ENCODE measurements at regions not wholly inside any gene's neighbourhood (a gene's known extent, or its start where the extent isn't known, plus 50 kb on each side); places are given as distances from the start of the nearest gene placed in this dataset.
A peak's percentile ranks its signal among the peaks of the same experiment; 100 is the strongest.
"Not testable (repeated sequence)": the region's sequence is repeated elsewhere in the genome, so short reads cannot be mapped to it uniquely, and the experiment has no call there.

DNA sequence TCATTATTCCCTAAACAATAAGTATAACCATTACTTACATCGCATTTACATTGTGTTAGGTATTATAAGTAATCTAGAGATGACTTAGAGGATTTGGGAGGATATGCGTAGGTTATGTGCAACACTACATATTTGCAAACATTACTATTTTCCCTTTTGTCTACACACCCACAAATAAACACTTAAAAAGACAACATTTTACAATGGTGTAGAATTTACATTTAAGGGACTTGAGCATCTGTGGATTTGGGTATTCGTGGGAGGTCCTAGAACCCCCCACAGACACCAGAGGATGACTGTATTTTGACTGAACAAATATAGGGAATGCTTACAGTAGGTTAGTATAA, 220.2 kb upstream of the MYO3A start:
- no peak for DNase-seq (ENCODE audit: low spot score)

DNA sequence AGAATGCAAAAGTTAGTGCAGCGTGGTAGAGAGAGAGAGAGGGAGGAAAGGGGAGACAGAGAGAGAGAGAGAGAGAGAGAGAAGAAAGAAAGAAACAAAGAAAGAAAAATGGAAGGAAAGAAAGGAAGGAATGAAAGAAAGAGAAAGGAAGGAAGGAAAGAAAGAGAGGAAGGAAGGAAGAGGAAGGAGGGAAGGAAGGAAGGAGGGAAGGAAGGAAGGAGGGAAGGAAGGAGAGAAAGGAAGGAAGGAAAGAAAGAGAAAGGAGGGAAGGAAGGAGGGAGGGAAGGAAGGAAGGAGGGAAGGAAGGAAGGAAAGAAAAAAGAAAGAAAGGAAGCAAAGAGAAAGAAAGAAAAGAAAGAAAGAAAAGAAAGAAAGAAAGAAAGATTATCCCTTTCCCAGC, 209.8 kb upstream of the MYO3A start:
- DNase-seq (ENCODE audit: low spot score): no peak

DNA sequence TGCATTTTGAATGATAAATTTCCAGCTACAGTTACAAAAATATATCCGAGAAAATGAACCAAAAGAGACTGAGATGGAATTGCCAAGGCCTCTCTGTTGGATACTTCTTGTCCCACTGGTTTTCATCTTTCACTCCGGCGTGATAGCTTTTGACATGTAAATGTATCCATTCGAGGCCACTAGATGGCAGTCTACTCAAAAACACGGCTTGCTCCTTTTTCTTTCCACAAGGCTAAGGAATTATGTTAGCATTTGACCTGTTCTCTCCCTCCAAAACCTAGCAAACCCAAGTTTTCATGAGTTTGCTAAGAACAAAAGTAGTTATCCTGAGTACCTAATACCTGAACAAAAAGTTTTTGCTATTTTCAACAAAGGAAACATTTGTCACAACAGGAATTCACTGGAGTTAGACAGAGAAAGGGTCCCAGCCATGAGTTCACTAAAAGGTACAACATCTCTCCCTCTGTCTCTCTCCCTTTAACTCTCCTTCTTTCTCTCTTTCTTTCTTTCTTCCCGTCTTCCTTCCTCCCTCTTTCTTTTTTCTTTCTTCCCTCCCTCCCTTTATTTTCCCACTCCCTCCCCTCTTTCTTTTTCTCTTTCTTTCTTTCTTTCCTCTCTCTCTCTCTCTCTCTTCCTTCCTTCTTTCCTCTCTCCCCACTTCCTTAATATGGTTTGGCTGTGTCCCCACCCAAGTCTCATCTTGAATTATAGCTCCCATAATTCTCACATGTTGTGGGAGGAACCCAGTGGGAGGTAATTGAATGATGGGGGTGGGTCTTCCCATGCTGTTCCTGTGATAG, 207.9 kb upstream of the MYO3A start:
- peak; percentile 70 for DNase-seq (ENCODE audit: low spot score)

DNA sequence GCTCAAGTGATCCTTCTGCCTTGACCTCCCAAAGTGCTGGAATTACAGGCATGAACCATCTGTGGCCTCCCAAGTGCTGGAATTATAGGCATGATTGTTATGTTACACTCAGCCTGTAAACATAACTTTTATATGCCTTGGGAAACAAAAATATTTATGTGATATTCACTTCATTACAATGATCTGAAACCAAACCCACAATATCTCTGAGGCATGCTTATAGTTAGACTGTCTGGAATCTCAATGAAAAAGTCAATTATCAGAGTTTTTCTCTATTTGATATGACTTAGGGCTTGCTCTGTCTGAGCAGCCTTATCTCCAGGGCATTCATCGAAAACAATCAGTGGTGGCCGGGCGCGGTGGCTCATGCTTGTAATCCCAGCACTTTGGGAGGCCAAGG, 195.3 kb upstream of the MYO3A start:
- DNase-seq (ENCODE audit: low spot score): no peak

DNA sequence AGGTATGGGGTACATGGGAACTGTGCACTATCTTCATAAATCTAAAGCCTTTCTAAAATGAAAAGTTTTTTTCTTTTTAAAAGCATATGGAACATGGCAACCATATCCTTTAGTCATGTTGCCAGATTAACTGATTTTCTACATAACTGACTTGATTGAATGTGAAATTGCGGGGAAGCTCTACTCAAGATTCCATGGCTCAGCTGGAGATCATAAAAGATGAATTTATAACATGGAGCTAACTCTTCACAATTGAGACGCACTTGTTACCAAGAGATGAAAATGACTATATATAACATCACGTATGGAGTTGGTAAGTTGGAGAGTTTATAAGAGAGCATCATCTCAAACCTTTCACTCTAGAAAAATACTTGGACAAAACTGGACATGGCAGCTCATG, 190.2 kb upstream of the MYO3A start:
- no peak for DNase-seq (ENCODE audit: low spot score)

DNA sequence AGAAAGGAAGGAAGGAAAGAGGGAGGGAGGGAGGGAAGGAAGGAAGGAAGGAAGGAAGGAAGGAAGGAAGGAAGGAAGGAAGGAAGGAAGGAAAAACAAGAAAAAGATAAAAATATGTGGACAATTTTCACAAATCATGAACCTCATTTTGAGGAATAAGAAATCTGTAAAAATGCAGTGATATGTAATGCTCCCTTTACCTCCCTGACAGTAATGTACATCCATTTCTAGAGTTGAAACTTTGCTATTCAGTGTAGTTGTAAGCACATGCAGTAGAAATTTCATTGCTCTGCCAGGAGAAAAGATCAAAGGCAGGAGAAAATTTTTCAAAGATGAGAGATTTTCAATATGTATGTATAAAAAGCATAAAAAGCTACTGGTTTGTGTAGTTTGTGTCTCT, 189.5 kb upstream of the MYO3A start:
- no peak for DNase-seq (ENCODE audit: low spot score)

DNA sequence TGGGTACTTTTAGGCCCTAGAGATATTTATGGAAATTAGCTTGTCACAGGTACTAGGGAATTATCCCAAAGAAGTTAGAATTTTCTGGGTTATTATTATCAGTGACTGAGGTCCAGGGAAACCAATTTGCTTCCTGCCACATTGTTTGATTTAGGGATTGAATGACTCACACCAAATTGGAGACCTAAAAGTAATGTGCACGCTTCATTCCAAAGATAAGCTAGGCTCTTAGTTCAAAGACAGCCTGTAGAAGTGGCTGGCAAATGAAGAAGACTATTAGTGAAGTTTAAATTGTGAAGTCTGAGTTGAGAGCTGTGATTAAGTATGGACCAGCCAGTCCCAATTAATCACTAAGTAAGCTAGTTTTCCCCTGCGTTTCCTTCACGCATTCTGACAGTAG, 188.1 kb upstream of the MYO3A start:
- DNase-seq (ENCODE audit: low spot score): no peak

DNA sequence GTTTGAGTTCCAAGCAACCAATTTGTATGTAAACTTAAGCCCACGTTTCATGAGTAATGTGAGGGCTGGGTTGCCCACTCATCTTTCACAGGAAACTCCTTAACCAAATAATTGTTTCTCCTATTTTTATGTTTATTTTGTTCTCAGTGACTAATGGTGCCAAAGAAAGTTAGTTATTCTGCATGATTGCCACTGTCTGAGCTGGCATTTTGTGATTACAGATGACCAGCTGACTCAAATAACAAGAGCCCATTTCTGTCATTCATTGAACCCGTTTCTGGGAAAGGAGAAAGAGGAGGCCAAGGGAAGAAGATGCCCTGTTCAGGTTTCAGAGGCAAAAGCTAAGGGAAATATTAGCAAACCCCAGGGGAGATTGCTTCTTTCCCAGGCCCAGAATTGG, 186.9 kb upstream of the MYO3A start:
- peak; percentile 90 for DNase-seq (ENCODE audit: low spot score)

DNA sequence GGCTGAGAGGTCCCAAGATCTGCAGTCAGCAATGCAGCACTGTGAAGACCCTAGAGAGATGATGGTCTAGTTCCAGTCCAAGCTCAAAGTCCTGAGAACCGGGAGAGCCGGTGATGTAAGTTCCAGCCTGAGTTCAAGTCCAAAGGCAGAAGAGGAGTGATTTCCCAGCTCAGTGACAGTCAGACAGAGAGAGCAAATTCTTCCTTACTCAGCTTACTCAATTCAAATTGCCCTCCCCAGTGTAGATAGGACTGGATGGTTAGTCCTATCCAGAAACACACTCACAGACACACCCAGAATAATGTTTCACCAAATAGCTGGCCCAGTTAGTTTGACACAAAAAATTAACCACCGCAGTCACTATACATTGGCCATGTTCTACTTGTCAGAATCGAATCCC, 185.5 kb upstream of the MYO3A start:
- DNase-seq (ENCODE audit: low spot score): peak; percentile 20

DNA sequence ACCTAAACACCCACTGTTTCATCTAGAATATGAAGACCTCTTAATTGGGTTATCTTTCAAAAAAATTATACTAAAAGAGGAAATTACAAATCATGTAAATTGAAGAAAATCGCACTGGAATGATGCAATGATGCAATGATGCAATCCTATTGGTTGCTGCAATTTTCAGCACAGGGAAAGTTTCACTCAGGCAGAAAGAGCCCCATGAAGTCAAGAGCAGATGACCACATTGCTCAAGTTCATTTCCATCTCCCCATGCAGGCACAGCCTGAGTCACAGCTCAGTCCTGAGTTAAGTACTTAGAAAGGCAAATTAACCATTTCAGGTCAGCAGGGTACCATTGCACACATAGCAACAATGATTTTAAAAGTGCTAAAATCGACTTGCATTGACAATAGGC, 180.3 kb upstream of the MYO3A start:
- peak; percentile 87 for DNase-seq (ENCODE audit: low spot score)

DNA sequence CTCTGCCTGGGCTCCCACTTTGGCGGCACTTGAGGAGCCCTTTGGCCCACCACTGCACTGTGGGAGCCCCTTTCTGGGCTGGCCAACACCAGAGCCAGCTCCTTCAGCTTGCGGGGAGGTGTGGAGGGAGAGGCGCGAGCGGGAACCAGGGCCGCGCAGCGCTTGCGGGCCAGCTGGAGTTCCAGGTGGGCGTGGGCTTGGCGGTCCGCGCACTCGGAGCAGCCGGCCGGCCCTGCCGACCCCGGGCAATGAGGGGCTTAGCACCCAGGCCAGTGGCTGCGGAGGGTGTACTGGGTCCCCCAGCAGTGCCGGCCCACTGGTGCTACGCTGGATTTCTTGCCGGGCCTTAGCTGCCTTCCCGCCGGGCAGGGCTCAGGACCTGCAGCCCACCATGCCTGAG, 178.2 kb upstream of the MYO3A start:
- DNase-seq (ENCODE audit: low spot score): not testable (repeated sequence)

DNA sequence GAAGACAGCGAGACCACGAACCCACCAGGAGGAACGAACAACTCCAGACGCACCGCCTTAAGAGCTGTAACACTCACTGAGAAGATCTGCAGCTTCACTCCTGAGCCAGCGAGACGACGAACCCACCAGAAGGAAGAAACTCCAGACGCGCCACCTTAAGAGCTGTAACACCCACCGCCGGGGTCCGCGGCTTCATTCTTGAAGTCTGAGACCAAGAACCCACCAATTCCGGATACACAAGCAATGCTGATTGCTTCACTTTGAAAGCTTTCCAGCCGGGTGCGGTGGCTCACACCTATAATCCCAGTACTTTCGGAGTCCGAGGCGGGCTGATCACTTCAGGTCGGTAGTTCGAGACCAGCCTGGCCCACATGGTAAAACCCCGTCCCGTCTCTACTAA, 177.2 kb upstream of the MYO3A start:
- no peak for DNase-seq (ENCODE audit: low spot score)

DNA sequence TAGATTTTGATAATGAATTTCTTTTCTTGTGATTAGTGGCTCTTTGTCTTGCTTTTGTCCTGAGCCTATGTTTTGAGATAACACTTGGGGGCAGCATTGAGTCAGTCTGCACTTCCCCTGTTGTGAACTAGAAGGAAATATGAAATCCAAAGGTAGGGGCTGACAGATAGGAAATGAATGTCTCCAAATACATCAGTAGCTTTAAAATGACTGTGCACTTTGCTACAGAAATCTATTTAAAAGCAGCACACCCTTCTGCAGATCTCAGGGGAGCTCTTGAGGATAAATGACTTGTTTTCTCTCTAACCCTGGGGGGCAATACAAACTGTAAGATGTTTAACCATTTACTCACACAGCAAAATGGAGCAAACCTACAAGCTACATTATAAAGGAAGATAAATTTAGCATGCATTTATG, 176.0 kb upstream of the MYO3A start:
- DNase-seq (ENCODE audit: low spot score): peak; percentile 63

DNA sequence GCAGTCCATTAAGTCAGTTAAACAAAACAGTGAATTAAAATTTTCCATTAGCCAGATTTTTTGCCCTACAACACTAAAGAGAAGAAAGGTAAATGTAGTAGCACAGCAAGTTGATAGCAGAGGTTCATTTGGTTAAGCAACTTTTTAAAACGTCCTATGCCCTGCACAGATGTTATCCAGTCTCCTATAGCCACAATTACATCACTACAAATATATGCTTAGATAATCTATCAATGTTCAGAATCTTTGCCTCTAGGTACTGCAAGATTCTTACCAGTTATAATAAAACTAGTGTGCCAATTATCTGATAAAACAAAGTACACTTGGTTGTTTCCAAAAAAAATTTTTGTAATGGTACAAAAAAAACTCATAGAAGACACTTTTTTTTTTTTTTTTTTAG, 175.5 kb upstream of the MYO3A start:
- DNase-seq (ENCODE audit: low spot score): no peak

DNA sequence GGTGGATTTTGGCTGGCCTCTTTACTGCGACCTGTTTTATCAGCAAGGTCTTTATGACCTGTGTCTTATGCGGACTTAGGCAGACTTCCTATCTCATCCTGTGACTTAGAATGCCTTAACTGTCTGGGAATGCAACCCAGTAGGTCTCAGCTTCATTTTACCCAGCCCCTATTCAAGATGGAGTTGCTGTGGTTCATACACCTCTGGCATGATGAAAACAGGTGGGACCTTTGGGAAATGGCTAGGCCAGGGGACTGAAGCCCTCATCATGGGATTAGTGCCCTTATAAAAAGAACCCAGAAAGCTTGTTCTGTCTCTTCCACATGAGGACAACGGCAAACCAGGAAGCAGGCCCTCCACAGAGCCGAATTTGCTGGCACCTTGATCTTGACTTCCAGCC, 172.1 kb upstream of the MYO3A start:
- DNase-seq (ENCODE audit: low spot score): no peak

DNA sequence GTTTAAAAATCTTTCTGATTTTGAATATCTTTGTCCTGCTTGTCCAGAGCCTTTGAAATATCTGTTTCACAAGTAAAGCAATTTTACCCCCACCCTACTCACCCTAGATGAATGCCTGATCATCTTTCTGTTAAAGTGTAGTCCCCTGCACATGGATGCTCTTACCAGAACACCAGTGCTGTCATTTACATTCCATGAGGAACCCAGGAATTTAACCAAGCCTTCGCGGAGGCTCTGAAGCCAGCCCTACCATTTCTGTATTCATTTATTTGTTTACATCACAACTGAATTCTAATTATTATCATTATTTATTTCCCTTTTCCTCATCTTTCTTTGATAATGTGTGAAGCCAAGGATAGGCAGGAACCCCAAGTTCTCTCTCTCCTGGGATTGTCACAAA, 167.8 kb upstream of the MYO3A start:
- DNase-seq (ENCODE audit: low spot score): no peak

DNA sequence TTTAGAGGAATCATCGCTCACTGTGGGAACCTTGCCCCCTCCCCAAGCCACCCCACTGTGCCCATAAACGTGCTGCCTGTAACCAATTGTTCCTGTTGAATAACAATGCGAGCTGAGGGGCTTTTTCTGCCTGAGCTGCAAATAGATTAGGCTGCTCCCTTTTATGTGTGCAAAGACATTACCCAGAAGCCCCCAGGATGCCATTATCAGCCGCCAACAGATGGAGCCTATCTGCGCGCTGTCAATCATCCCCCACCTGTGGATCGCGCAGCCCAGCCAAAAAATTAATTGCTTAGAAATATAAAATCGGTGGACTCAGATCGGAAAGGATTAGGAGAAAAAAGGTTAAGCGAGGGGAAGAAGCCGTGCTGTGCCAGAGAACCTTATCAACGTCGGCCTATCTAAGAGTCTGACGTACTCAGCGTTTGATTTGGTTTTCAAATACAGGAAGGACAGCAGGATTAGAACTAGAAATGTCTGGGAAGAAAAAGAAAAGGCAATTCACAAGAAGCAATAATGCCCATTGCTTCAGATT, 167.3 kb upstream of the MYO3A start:
- DNase-seq (ENCODE audit: low spot score): no peak

DNA sequence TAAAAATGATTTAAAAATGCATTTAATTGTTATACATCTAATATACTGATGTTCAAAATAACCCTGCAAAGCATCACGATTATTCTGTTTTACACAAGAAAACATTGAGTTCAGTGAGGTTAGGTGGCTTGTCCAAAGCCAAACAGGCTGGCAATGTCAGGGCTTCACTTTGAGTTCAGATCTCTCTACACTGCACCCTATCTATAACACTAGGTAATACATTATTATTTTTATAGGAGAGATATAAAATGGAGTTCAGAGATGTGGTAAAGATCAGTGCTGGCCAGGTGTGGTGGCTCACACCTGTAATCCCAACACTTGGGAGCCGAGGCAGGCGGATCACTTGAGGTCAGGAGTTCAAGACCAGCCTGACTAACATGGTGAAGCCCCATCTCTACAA, 165.9 kb upstream of the MYO3A start:
- no peak for DNase-seq (ENCODE audit: low spot score)

DNA sequence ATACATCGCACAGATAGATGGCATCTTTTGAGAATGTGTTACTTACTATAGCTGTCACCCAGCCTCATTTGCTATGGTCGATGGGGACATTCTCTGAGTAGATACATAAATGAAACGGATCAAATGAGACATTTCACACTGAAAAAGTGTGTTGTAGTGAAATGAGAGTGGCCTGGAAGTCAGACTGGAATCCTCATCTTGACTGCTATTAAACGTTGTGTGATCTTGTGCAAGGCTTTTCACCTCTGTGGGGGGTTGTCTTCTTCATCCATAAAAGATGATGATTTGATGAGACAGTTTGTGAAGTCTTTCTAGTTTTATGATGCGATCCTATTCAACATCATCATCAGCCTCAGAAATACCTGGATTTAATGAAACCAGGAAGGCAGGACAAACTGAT, 155.4 kb upstream of the MYO3A start:
- DNase-seq (ENCODE audit: low spot score): no peak

DNA sequence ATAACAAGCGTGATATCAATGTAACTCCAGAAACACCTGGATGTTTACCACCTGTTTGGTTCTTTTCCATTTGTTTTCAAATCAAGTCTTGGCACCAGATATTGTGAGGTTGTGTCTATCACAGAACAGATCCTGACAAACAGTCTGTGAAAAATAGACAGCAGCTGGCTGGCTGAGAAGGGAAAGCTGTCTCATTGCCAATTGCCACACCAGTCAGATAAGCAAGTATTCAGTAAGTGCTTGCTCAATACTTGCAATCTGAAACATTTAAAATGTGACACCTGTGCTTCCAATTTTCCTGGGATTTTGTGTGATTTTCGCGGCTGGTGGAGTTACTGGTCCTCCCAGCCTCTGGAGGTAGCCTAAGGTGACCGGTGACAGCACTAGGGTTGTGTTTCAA, 147.9 kb upstream of the MYO3A start:
- no peak for DNase-seq (ENCODE audit: low spot score)

DNA sequence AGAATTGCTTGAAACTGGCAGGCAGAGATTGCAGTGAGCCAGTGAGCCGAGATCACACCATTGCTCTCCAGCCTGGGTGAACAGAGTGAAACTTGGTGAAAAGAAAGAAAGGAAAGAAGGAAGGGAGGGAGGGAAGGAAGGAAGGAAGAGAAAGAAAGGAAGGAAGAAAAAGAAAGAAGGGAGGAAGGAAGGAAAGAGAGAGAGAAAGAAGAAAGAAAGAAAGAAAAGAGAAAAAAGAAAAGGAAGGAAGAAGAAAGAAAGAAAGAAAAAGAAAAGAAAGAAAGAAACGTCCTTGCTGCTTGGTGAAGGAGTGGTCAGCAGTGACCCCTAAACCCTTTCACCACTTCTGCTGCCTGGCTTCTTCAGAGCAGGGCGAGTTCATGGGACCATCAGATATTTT, 147.1 kb upstream of the MYO3A start:
- no peak for DNase-seq (ENCODE audit: low spot score)

DNA sequence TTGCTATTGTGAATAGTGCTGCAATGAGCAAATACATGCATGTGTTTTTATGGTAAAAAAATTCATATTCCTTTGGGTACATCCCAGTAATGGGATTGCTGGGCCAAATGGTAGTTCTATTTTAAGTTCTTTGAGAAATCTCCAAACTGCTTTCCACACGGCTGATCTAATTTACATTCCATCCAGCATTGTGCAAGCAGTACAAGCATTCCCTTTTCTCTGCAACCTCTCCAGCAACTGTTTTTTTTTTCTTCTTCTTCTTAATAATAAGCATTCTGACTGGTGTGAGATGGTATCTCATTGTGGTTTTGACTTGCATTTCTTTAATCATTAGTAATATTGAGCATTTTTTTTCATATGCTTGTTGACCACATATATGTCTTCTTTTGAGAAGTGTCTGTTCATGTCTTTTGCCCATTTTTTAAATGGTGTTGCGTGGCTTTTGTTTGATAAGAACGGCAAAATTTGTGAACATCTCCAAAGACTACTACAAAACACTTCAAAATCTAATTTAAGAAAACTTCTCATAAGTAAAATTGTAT, 136.1 kb upstream of the MYO3A start:
- DNase-seq (ENCODE audit: low spot score): no peak

DNA sequence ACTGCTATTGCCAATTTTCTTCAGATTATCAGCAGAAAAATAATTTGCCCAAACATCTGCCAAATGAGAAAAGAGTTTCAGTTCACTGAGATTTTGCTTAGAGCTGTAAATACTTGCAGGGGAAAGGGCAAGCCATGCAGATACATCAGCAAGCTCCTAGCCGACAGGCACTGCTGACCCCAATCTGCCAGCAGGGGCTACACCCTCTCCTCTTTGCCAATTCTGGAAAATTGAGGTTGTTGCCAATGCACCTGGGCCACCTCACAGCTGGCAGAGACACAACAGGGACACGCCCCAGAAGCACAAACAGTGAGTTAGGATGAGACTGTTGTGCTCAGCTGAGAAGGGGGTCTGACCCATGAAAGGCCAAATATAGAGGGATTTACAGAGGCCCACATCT, 129.5 kb upstream of the MYO3A start:
- no peak for DNase-seq (ENCODE audit: low spot score)

DNA sequence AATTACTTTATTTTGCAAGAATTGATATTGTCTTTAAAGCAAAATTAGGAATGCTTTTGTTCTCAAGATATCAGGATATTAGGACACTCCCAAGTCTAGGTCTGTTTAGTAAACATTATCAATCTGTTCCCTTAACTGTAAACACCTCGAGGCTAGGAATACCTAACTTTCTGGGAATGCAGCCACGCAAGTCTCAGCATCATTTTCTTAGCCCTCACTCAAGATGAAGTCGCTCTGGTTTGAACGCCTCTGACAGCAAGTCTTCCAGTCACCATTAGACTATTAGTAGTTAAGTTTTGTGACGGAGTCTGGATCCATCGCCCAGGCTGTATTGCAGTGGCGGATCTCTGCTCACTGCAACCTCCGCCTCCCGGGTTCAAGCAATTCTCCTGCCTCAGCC, 128.0 kb upstream of the MYO3A start:
- no peak for DNase-seq (ENCODE audit: low spot score)

Measured in kidney tubule cell (primary cell).